Activated B cell treated with CpG ODN at 0.5 μM for 24 hours (primary cell): ENCODE measurements at regions not wholly inside any gene's neighbourhood (a gene's known extent, or its start where the extent isn't known, plus 50 kb on each side); places are given as distances from the start of the nearest gene placed in this dataset.

Experiments used
- ATAC-seq: fragments of 200-7000 bp; cut with Tn5 transposase; one replicate; pipeline ENCODE4 v1.10.0; 2021; ENCODE audit warnings: low read depth, mild to moderate bottlenecking, moderate library complexity
- CTCF ChIA-PET: fragments of 350-600 bp; sonication (Branson Sonifier 250); formaldehyde crosslinking; loops from one replicate; lab custom pipeline; 2021; ENCODE audit warnings: antibody characterized with exemption; lab: Charles Lee
- POLR2A ChIA-PET: fragments of 350-600 bp; sonication (Branson Sonifier 250); formaldehyde crosslinking; loops from one replicate; lab custom pipeline; 2021; ENCODE audit warnings: antibody characterized with exemption; lab: Charles Lee
- DNase-seq: peaks from one replicate; pipeline ENCODE4 v3.0.0; 2022
- H3K27ac Mint-ChIP-seq: one replicate; pipeline ENCODE4 v1.8.0; 2020; ENCODE audit warnings: mixed read lengths
- H3K27me3 Mint-ChIP-seq: one replicate; pipeline ENCODE4 v1.8.0; 2021; ENCODE audit warnings: mixed read lengths
- H3K36me3 Mint-ChIP-seq: one replicate; pipeline ENCODE4 v1.8.0; 2021; ENCODE audit warnings: low read depth, mixed read lengths
- H3K4me1 Mint-ChIP-seq: one replicate; pipeline ENCODE4 v1.8.0; 2021; ENCODE audit warnings: mixed read lengths
- H3K4me3 Mint-ChIP-seq: one replicate; pipeline ENCODE4 v1.8.0; 2020; ENCODE audit warnings: mild to moderate bottlenecking, mixed read lengths
- H3K9me3 Mint-ChIP-seq: one replicate; pipeline ENCODE4 v1.8.0; 2020; ENCODE audit warnings: mixed read lengths
- intact Hi-C: fragments of 100-400 bp; cut with micrococcal nuclease; formaldehyde crosslinking; loops from one replicate; pipeline ENCODE4 v1.15.1; 2024
- TF ChIP-seq, protein P1 (sequence below): fragments of 200-600 bp; IDR thresholded peaks from one replicate; pipeline ENCODE4 v1.8.0; 2022; ENCODE audit warnings: antibody characterized with exemption, mild to moderate bottlenecking

GRCh38 chr1:89453123-89453972 lies 71.3 kb upstream of the LRRC8B start:
- no peak for ATAC-seq
- Mint-ChIP-seq H3K4me1 (no peaks in the 10 kb centered on the region), H3K4me3 (no peak overlapping the region), H3K9me3 (no peaks in the 10 kb centered on the region), H3K27me3 (peaks cover 8% of the 10 kb centered on the region), H3K36me3 (no peaks in the 10 kb centered on the region), H3K27ac (no peak overlapping the region)
- TF ChIP-seq, protein P1, sequence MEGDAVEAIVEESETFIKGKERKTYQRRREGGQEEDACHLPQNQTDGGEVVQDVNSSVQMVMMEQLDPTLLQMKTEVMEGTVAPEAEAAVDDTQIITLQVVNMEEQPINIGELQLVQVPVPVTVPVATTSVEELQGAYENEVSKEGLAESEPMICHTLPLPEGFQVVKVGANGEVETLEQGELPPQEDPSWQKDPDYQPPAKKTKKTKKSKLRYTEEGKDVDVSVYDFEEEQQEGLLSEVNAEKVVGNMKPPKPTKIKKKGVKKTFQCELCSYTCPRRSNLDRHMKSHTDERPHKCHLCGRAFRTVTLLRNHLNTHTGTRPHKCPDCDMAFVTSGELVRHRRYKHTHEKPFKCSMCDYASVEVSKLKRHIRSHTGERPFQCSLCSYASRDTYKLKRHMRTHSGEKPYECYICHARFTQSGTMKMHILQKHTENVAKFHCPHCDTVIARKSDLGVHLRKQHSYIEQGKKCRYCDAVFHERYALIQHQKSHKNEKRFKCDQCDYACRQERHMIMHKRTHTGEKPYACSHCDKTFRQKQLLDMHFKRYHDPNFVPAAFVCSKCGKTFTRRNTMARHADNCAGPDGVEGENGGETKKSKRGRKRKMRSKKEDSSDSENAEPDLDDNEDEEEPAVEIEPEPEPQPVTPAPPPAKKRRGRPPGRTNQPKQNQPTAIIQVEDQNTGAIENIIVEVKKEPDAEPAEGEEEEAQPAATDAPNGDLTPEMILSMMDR = no peak
- intact Hi-C loops = no loop called here
- POLR2A ChIA-PET = no interaction called here
- no peak for DNase-seq
- CTCF ChIA-PET = interaction anchor here (0.9 to 2.1 kb wide), 6 partner anchors 25 to 480 kb away, joined by 3 to 10 read pairs (median 4); no protein-coding TSS in a partner anchor

GRCh38 chr1:89454845-89455521 lies 69.6 kb upstream of the LRRC8B start:
- ATAC-seq (peak; percentile 79), DNase-seq (no peak)
- ChIA-PET POLR2A (no interaction called here), CTCF (interaction anchor here (1.2 to 2.7 kb wide), 5 partner anchors 369 to 482 kb away, joined by 4 to 14 read pairs (median 6); no protein-coding TSS in a partner anchor)
- Mint-ChIP-seq H3K27ac (no peak overlapping the region), H3K4me1 (no peaks in the 10 kb centered on the region), H3K9me3 (no peaks in the 10 kb centered on the region), H3K36me3 (no peaks in the 10 kb centered on the region), H3K4me3 (no peak overlapping the region), H3K27me3 (peaks cover 2% of the 10 kb centered on the region)
- intact Hi-C loops = loop anchor here (1.0 kb wide), 5 partner anchors 97 to 519 kb away; no protein-coding TSS in a partner anchor
- TF ChIP-seq, protein P1 = peak; percentile 41

- H3K9me3 Mint-ChIP-seq = no peaks in the 10 kb centered on the region
- H3K4me3 Mint-ChIP-seq = no peak overlapping the region
- ATAC-seq = no peak
- POLR2A ChIA-PET = no interaction called here
- intact Hi-C loops = no loop called here
- peaks cover 11% of the 10 kb centered on the region for H3K27me3 Mint-ChIP-seq
- CTCF ChIA-PET = interaction anchor here (1.6 to 2.7 kb wide), 3 partner anchors 371 to 484 kb away, joined by 3 to 14 read pairs (median 6); no protein-coding TSS in a partner anchor
- H3K27ac Mint-ChIP-seq = no peak overlapping the region
- H3K4me1 Mint-ChIP-seq = no peaks in the 10 kb centered on the region
- no peak for DNase-seq
- no peaks in the 10 kb centered on the region for H3K36me3 Mint-ChIP-seq
- TF ChIP-seq, protein P1 = no peak
Observed at GRCh38 chr1:89457046-89457445, 67.6 kb upstream of the LRRC8B start.

GRCh38 chr1:89459081-89459480 lies 65.5 kb upstream of the LRRC8B start:
- no peak overlapping the region for H3K4me3 Mint-ChIP-seq
- intact Hi-C loops = no loop called here
- H3K27ac Mint-ChIP-seq = no peak overlapping the region
- ChIA-PET CTCF (no interaction called here), POLR2A (no interaction called here)
- no peak for ATAC-seq
- H3K36me3 Mint-ChIP-seq = no peaks in the 10 kb centered on the region
- H3K9me3 Mint-ChIP-seq = no peaks in the 10 kb centered on the region
- peaks cover 22% of the 10 kb centered on the region for H3K27me3 Mint-ChIP-seq
- no peak for DNase-seq
- H3K4me1 Mint-ChIP-seq = peaks cover 2% of the 10 kb centered on the region
- TF ChIP-seq, protein P1 = no peak

DNA sequence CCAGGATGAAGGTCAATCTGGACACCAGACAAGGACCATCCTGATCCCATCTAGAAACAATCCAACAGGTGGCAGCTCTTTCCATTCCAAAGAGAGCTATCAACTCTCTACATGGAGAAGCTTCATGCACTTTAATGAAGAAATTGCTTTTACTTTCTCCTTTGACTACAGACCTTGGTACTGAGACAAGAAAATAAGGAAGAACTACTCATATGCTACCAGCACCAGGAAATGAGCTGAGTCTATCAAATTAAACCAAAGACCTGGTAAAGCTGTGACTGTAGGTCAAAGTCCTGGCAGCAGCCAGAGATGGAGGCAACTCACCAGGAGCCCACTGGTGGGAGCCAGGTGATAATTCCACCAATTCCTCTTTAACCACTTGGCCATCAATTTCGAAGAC lies 64.3 kb upstream of the LRRC8B start:
- H3K27ac Mint-ChIP-seq = no peak overlapping the region
- peaks cover 2% of the 10 kb centered on the region for H3K4me1 Mint-ChIP-seq
- CTCF ChIA-PET = no interaction called here
- intact Hi-C loops = no loop called here
- DNase-seq (no peak), ATAC-seq (no peak)
- H3K27me3 Mint-ChIP-seq = peaks cover 25% of the 10 kb centered on the region
- H3K36me3 Mint-ChIP-seq = no peaks in the 10 kb centered on the region
- TF ChIP-seq, protein P1 = no peak
- H3K9me3 Mint-ChIP-seq = no peaks in the 10 kb centered on the region
- H3K4me3 Mint-ChIP-seq = no peak overlapping the region
- POLR2A ChIA-PET = no interaction called here
